H9 (cell line): ENCODE measurements at regions not wholly inside any gene's neighbourhood (a gene's known extent, or its start where the extent isn't known, plus 50 kb on each side); places are given as distances from the start of the nearest gene placed in this dataset.
"Not testable (repeated sequence)": the region's sequence is repeated elsewhere in the genome, so short reads cannot be mapped to it uniquely, and the experiment has no call there.

Experiments used
- DNase-seq: peaks from one replicate; pipeline ENCODE4 v3.0.0-alpha.2; 2017
- H2AFZ ChIP-seq: one replicate; pipeline ENCODE4 v1.6.1; 2013; ENCODE audit warnings: mild to moderate bottlenecking, low read length, control low read depth, moderate library complexity
- H2AK5ac ChIP-seq: 2 replicates; pipeline ENCODE4 v1.6.1; 2013; ENCODE audit warnings: low read length, control low read depth, mixed read lengths; ENCODE audit not compliant: insufficient read length
- H2BK120ac ChIP-seq: one replicate; pipeline ENCODE4 v1.6.1; 2013; ENCODE audit warnings: low read depth, mild to moderate bottlenecking, low read length, control low read depth, inconsistent platforms; ENCODE audit not compliant: poor library complexity, severe bottlenecking
- H2BK12ac ChIP-seq: 2 replicates; pipeline ENCODE4 v1.6.1; 2013; ENCODE audit warnings: low read length, control low read depth, mixed read lengths, low read depth; ENCODE audit not compliant: insufficient read length
- H2BK15ac ChIP-seq: 2 replicates; pipeline ENCODE4 v1.6.1; 2013; ENCODE audit warnings: low read depth, low read length, control low read depth
- H2BK20ac ChIP-seq: one replicate; pipeline ENCODE4 v1.6.1; 2013; ENCODE audit warnings: low read depth, mild to moderate bottlenecking, low read length, control low read depth, inconsistent platforms; ENCODE audit not compliant: poor library complexity, severe bottlenecking
- H2BK5ac ChIP-seq: 2 replicates; pipeline ENCODE4 v1.6.1; 2013; ENCODE audit warnings: low read length, control low read depth, mixed read lengths; ENCODE audit not compliant: insufficient read length
- H3K14ac ChIP-seq: 2 replicates; pipeline ENCODE4 v1.6.1; 2013; ENCODE audit warnings: low read length, control low read depth; ENCODE audit not compliant: insufficient read depth
- H3K18ac ChIP-seq: 2 replicates; pipeline ENCODE4 v1.6.1; 2013; ENCODE audit warnings: low read depth, mild to moderate bottlenecking, mixed read lengths, low read length, control low read depth; ENCODE audit not compliant: insufficient read length
- H3K23ac ChIP-seq: 2 replicates; pipeline ENCODE4 v1.6.1; 2013; ENCODE audit warnings: low read length, control low read depth, mixed read lengths, low read depth; ENCODE audit not compliant: insufficient read length
- H3K23me2 ChIP-seq: 2 replicates; pipeline ENCODE4 v1.6.1; 2013; ENCODE audit warnings: low read depth, mild to moderate bottlenecking, mixed read lengths, low read length, control low read depth; ENCODE audit not compliant: insufficient read length, poor library complexity, severe bottlenecking
- H3K27ac ChIP-seq: 2 replicates; pipeline ENCODE4 v1.5.1; 2013; ENCODE audit warnings: low read length, control low read depth, mixed read lengths, low read depth; ENCODE audit not compliant: insufficient read length
- H3K27me3 ChIP-seq: 2 replicates; pipeline ENCODE4 v1.6.1; 2013; ENCODE audit warnings: low read length, control low read depth, inconsistent platforms; ENCODE audit not compliant: insufficient read depth
- H3K4ac ChIP-seq: 2 replicates; pipeline ENCODE4 v1.6.1; 2013; ENCODE audit warnings: low read depth, mild to moderate bottlenecking, control low read depth, inconsistent platforms, low read length, moderate library complexity
- H3K4me1 ChIP-seq: 2 replicates; pipeline ENCODE4 v1.6.1; 2013; ENCODE audit warnings: low read length, control low read depth, inconsistent platforms; ENCODE audit not compliant: insufficient read depth
- H3K4me2 ChIP-seq: 2 replicates; pipeline ENCODE4 v1.6.1; 2013; ENCODE audit warnings: low read length, control low read depth, mixed read lengths; ENCODE audit not compliant: insufficient read length, insufficient read depth
- H3K56ac ChIP-seq: 2 replicates; pipeline ENCODE4 v1.6.1; 2013; ENCODE audit warnings: low read depth, mild to moderate bottlenecking, mixed read lengths, low read length, control low read depth; ENCODE audit not compliant: insufficient read length
- H3K79me1 ChIP-seq: 2 replicates; pipeline ENCODE4 v1.6.1; 2013; ENCODE audit warnings: low read depth, mild to moderate bottlenecking, moderate library complexity, low read length, control low read depth, inconsistent platforms; ENCODE audit not compliant: insufficient read depth, poor library complexity, severe bottlenecking
- H3K79me2 ChIP-seq: 2 replicates; pipeline ENCODE4 v1.6.1; 2013; ENCODE audit warnings: low read length, control low read depth, inconsistent platforms; ENCODE audit not compliant: insufficient read depth
- H3K9ac ChIP-seq: 2 replicates; pipeline ENCODE4 v1.6.1; 2013; ENCODE audit warnings: low read length, control low read depth, mixed read lengths; ENCODE audit not compliant: insufficient read length; ENCODE audit errors: extremely low read depth
- H3K9me3 ChIP-seq: one replicate; pipeline ENCODE4 v1.6.1; 2013; ENCODE audit warnings: low read depth, low read length, inconsistent platforms; ENCODE audit not compliant: control insufficient read depth
- H3T11ph ChIP-seq: one replicate; pipeline ENCODE4 v1.6.1; 2013; ENCODE audit warnings: mild to moderate bottlenecking, low read length, control low read depth, inconsistent platforms
- H4K20me1 ChIP-seq: one replicate; pipeline ENCODE4 v1.6.1; 2013; ENCODE audit not compliant: control insufficient read depth, insufficient read length, insufficient read depth
- H4K5ac ChIP-seq: 2 replicates; pipeline ENCODE4 v1.6.1; 2013; ENCODE audit warnings: low read depth, mild to moderate bottlenecking, mixed read lengths, low read length, control low read depth; ENCODE audit not compliant: insufficient read length
- H4K8ac ChIP-seq: replicated peaks from 2 replicates; pipeline ENCODE4 v1.6.1; 2013; ENCODE audit warnings: low read length, control low read depth, mixed read lengths, low read depth; ENCODE audit not compliant: insufficient read length
- H4K91ac ChIP-seq: 2 replicates; pipeline ENCODE4 v1.6.1; 2013; ENCODE audit warnings: low read depth, mild to moderate bottlenecking, moderate library complexity, mixed read lengths, low read length, control low read depth; ENCODE audit not compliant: insufficient read length
- H3K27ac Mint-ChIP-seq, 3 experiments: 2 replicates in 2 of 3; 3 replicates in 1 of 3; pipeline ENCODE4 v1.8.0; 2020 to 2021; ENCODE audit warnings: mixed read lengths in 3 of 3, mild to moderate bottlenecking in 1 of 3, moderate library complexity in 1 of 3
- H3K27me3 Mint-ChIP-seq: 2 replicates; pipeline ENCODE4 v1.8.0; 2021; ENCODE audit warnings: low read depth, mild to moderate bottlenecking, moderate library complexity, mixed read lengths
- H3K36me3 Mint-ChIP-seq, 3 experiments: 2 replicates in 2 of 3; 3 replicates in 1 of 3; pipeline ENCODE4 v1.8.0; 2020 to 2021; ENCODE audit warnings: low read depth in 3 of 3, mixed read lengths in 3 of 3; ENCODE audit not compliant: insufficient read depth in 1 of 3
- H3K4me1 Mint-ChIP-seq, 2 experiments: 2 replicates each; pipeline ENCODE4 v1.8.0; 2020; ENCODE audit warnings: mixed read lengths in 2 of 2
- H3K4me3 Mint-ChIP-seq, 2 experiments: 2 replicates in 1 of 2; 3 replicates in 1 of 2; pipeline ENCODE4 v1.8.0; 2020 to 2021; ENCODE audit warnings: mild to moderate bottlenecking in 2 of 2, mixed read lengths in 2 of 2, moderate library complexity in 1 of 2
- H3K9me3 Mint-ChIP-seq, 2 experiments: 2 replicates in 1 of 2; 3 replicates in 1 of 2; pipeline ENCODE4 v1.8.0; 2020; ENCODE audit warnings: mild to moderate bottlenecking in 2 of 2, mixed read lengths in 2 of 2, moderate library complexity in 1 of 2
- WGBS: extraction: QIAGEN DNeasy Blood & Tissue Kit; methylation state at CpG from one replicate; pipeline ENCODE4 v1.1.7; 2013; ENCODE audit warnings: missing lambda C conversion rate, low lambda C conversion rate, mixed read lengths; ENCODE audit not compliant: insufficient read length; ENCODE audit errors: extremely low coverage; 5-methylcytosine and 5-hydroxymethylcytosine counted together
- TF ChIP-seq, protein P1 (sequence below): fragments of 200-600 bp; sonication (generic); conservative IDR thresholded peaks from 3 replicates; pipeline ENCODE4 v1.8.0; 2021; ENCODE audit warnings: antibody characterized with exemption, mild to moderate bottlenecking

DNA sequence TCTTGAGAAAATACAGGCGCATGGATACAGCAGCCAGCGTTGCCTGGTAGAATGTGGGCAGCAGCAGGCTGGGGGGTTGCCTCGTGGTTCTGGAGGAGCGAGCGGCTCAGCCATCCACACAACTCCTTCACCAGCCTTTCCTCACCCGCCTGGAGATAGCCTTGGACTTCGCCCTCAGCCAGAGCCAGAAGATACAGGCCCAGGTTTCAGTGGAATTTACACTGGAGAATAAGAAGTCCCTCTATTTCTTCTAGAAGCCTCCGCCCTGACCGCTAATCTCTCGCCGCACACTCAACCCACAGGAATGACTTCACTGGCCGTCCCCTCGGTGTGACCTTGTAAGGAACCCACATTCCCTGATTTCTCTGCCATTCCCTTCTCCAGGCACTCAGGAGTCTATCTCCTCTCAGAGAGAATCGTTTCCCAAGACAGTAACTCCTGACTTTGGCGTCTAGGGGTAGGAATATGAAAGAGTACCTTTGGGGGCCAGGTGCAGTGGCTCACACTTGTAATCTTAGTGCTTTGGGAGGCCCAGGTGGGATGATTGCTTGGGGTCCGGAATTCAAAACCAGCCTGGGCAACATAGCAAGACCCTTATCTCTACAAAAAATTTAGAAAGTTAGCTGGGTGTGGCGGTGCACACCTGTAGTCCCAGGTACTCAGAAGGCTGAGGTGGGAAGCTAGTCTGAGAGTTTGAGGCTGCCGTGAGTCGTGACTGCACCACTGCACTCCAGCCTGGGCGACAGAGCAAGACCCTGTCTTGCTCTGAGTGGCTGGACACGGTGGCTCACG lies 52.0 kb upstream of the ECHDC3 start:
- no peaks in the 10 kb centered on the region for H3K36me3 Mint-ChIP-seq
- H3K4ac ChIP-seq, result no peak overlapping the region

DNA sequence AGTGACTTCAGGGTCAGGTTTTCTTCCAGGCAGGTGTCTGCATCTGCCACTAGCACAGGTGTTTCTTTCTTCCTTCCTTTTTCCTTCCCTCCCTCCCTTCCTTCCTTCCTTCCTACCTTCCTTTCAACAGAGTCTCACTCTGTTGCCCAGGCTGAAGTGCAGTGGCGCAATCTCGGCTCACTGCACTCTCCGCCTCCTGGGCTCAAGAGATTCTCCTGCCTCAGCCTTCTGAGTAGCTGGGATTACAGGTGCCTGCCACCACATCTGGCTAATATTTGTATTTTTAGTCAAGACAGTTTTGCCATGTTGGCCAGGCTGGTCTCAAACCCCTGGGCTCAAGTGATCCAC lies 53.8 kb upstream of the ECHDC3 start:
- no CpG with 5 or more reads among the region's 3 CpGs for WGBS
- H3K27me3 Mint-ChIP-seq, H4K5ac ChIP-seq, H3K79me1 ChIP-seq, H3T11ph ChIP-seq, H4K91ac ChIP-seq, H3K27ac ChIP-seq, H2AK5ac ChIP-seq, H2BK120ac ChIP-seq, H3K79me2 ChIP-seq, DNase-seq, H3K9ac ChIP-seq, H3K23ac ChIP-seq, H4K8ac ChIP-seq, H3K56ac ChIP-seq, H3K9me3 ChIP-seq, H3K18ac ChIP-seq, H3K36me3 Mint-ChIP-seq, H3K4me1 ChIP-seq, H2AFZ ChIP-seq, H3K14ac ChIP-seq, H3K27ac Mint-ChIP-seq, H2BK5ac ChIP-seq, H3K4me2 ChIP-seq, H3K9me3 Mint-ChIP-seq, H4K20me1 ChIP-seq, H3K23me2 ChIP-seq, H3K4ac ChIP-seq, H3K27me3 ChIP-seq, H2BK20ac ChIP-seq, H3K4me3 Mint-ChIP-seq, H2BK12ac ChIP-seq, H2BK15ac ChIP-seq: not testable (repeated sequence)
- peaks cover 21 to 22% of the 10 kb centered on the region in 2 experiments for H3K4me1 Mint-ChIP-seq

More for the DNA sequence above, 52.0 kb upstream of the ECHDC3 start:
- no peak overlapping the region for H4K91ac ChIP-seq
- H3K23me2 ChIP-seq, result no peaks in the 10 kb centered on the region
- no peak for DNase-seq
- H3K4me1 ChIP-seq, result peaks cover under 1% of the 10 kb centered on the region; the same call in 1 of the 2 replicates
- H3K79me2 ChIP-seq, result no peaks in the 10 kb centered on the region
- H3K56ac ChIP-seq, result no peak overlapping the region
- no peak overlapping the region for H3K23ac ChIP-seq
- no CpG with 5 or more reads among the region's 22 CpGs for WGBS
- no peak overlapping the region for H4K8ac ChIP-seq
- no peaks in the 10 kb centered on the region for H3K9me3 Mint-ChIP-seq
- H2BK15ac ChIP-seq, result no peak overlapping the region
- H2AK5ac ChIP-seq, result no peak overlapping the region
- no peaks in the 10 kb centered on the region for H3K9me3 ChIP-seq
- H3K27me3 ChIP-seq, result no peaks in the 10 kb centered on the region
- H2AFZ ChIP-seq, result no peak overlapping the region
- H3K27me3 Mint-ChIP-seq, result peaks cover 2% of the 10 kb centered on the region; the same call in 1 of the 2 replicates
- TF ChIP-seq, protein P1, sequence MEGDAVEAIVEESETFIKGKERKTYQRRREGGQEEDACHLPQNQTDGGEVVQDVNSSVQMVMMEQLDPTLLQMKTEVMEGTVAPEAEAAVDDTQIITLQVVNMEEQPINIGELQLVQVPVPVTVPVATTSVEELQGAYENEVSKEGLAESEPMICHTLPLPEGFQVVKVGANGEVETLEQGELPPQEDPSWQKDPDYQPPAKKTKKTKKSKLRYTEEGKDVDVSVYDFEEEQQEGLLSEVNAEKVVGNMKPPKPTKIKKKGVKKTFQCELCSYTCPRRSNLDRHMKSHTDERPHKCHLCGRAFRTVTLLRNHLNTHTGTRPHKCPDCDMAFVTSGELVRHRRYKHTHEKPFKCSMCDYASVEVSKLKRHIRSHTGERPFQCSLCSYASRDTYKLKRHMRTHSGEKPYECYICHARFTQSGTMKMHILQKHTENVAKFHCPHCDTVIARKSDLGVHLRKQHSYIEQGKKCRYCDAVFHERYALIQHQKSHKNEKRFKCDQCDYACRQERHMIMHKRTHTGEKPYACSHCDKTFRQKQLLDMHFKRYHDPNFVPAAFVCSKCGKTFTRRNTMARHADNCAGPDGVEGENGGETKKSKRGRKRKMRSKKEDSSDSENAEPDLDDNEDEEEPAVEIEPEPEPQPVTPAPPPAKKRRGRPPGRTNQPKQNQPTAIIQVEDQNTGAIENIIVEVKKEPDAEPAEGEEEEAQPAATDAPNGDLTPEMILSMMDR, result no peak
- no peak overlapping the region for H3K14ac ChIP-seq
- H3K79me1 ChIP-seq, result no peaks in the 10 kb centered on the region
- H2BK20ac ChIP-seq, result no peak overlapping the region
- H2BK5ac ChIP-seq, result no peak overlapping the region
- no peak overlapping the region for H4K5ac ChIP-seq
- no peak overlapping the region; a peak in 1 of 7 replicates for H3K27ac Mint-ChIP-seq
- no peak overlapping the region for H3K4me2 ChIP-seq
- H3K27ac ChIP-seq, result no peak overlapping the region
- no peak overlapping the region for H2BK120ac ChIP-seq
- no peak overlapping the region for H3K9ac ChIP-seq
- H4K20me1 ChIP-seq, result no peaks in the 10 kb centered on the region
- H3K4me1 Mint-ChIP-seq, result peaks cover 9 to 11% of the 10 kb centered on the region in 2 experiments
- H2BK12ac ChIP-seq, result no peak overlapping the region
- H3K18ac ChIP-seq, result no peak overlapping the region
- H3K4me3 Mint-ChIP-seq, result no peak overlapping the region
- no peak overlapping the region for H3T11ph ChIP-seq
